ENCODE measurements at regions not wholly inside any gene's neighbourhood (a gene's known extent, or its start where the extent isn't known, plus 50 kb on each side); places are given as distances from the start of the nearest gene placed in this dataset.

DNA sequence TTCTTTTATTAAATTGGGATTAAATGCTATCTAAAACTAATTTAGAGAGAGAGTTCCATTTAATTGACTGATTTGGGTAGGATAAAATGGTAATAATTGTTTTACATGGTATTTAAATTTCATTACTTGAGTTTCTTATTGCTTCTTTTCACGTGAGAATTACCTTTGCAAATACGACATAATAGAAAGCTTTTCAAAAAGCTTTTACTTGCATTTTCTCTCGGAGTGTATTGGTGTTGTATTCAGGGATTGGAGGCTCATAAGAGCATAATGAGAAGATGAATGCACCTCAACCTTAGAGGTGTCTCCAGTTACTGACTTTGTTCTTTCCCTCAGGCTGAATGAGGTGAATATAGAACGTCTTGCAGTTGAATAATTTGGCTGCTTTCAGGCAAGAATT lies 67.4 kb upstream of the CPHXL start:
- H3K36me3 ChIP-seq, result no peaks in the 10 kb centered on the region
- no peak for DNase-seq (ENCODE audit: low spot score in 2 of 2)
- no peak overlapping the region for H3K27ac ChIP-seq
- WGBS, 2 donors, result 48 to 61% methylated on average over 4 of the region's 4 CpGs
- no peak for TF ChIP-seq EP300 (IDR thresholded peaks at IDR 0.05)
- TF ChIP-seq POLR2A (IDR thresholded peaks at IDR 0.05), result no peak
- TF ChIP-seq CTCF (IDR thresholded peaks at IDR 0.05), result no peak
- no peaks in the 10 kb centered on the region for H3K4me1 ChIP-seq
- H3K4me3 ChIP-seq, result no peak overlapping the region
- H3K9me3 ChIP-seq, result no peaks in the 10 kb centered on the region
- no peaks in the 10 kb centered on the region for H3K27me3 ChIP-seq

DNA sequence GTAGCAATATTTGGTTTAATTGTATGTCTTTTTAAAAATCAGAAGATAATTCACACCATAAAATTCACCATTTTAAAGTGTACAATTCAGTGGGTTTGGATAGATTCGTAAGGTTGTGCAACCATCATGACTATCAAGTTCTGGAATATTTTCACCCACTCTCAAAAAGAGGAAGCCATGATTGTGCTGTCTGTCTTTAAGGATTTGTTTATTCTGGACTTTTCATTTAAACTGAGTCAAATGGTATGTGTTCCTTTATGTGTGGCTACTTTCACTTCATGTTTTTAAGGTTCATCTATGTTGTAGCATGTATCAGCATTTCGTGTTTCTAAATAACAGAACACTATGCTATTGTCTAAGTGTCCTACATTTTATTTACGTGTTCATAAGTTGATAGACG lies 68.1 kb upstream of the CPHXL start:
- no peaks in the 10 kb centered on the region for H3K9me3 ChIP-seq
- TF ChIP-seq CTCF (IDR thresholded peaks at IDR 0.05) (no peak), EP300 (IDR thresholded peaks at IDR 0.05) (no peak), POLR2A (IDR thresholded peaks at IDR 0.05) (no peak)
- H3K27ac ChIP-seq, result no peak overlapping the region
- 49 to 60% methylated on average over 4 of the region's 4 CpGs for WGBS, 2 donors
- H3K4me3 ChIP-seq, result no peak overlapping the region
- no peaks in the 10 kb centered on the region for H3K27me3 ChIP-seq
- no peaks in the 10 kb centered on the region for H3K36me3 ChIP-seq
- DNase-seq (ENCODE audit: low spot score in 2 of 2), result no peak
- H3K4me1 ChIP-seq, result no peaks in the 10 kb centered on the region

- H3K4me1 ChIP-seq, result no peaks in the 10 kb centered on the region
- no peaks in the 10 kb centered on the region for H3K36me3 ChIP-seq
- H3K27me3 ChIP-seq, result no peaks in the 10 kb centered on the region
- no peak overlapping the region for H3K27ac ChIP-seq
- no peak overlapping the region for H3K4me3 ChIP-seq
- no peak for DNase-seq (ENCODE audit: low spot score in 2 of 2)
- TF ChIP-seq EP300 (IDR thresholded peaks at IDR 0.05) (no peak), CTCF (IDR thresholded peaks at IDR 0.05) (no peak), POLR2A (IDR thresholded peaks at IDR 0.05) (no peak)
- 73 to 75% methylated on average over 4 of the region's 4 CpGs for WGBS, 2 donors
- H3K9me3 ChIP-seq, result no peaks in the 10 kb centered on the region
Measured at GRCh38 chr16:75798714-75799113, 72.4 kb upstream of the CPHXL start.

DNA sequence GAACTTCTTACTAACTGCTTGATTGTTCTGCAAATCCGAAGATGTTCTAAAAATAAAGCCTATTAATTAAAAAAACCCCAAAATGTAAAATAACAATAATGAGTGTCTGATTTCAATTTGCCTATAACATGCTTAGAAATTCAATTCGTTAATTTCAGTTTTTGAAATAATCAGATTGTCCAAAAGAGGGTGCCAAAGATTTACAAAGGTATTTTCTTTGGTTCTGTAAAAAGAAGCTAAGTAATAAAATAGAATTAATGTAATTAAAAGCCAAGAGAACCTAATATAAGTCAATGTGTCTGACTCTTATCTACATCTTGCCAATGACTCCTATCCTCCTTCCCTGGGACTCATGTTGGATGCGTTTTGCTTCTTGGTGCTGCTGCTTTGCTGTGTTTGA lies 75.0 kb upstream of the CPHXL start:
- WGBS, 2 donors, result 26 to 39% methylated on average over 3 of the region's 3 CpGs

GRCh38 chr16:75803753-75804152 lies 77.5 kb upstream of the CPHXL start:
- DNase-seq (ENCODE audit: low spot score in 2 of 2), result no peak
- no peak overlapping the region for H3K4me3 ChIP-seq
- TF ChIP-seq EP300 (IDR thresholded peaks at IDR 0.05) (no peak), CTCF (IDR thresholded peaks at IDR 0.05) (no peak), POLR2A (IDR thresholded peaks at IDR 0.05) (no peak)
- no peaks in the 10 kb centered on the region for H3K4me1 ChIP-seq
- H3K27ac ChIP-seq, result no peak overlapping the region
- no peaks in the 10 kb centered on the region for H3K9me3 ChIP-seq
- 60 to 71% methylated on average over 1 of the region's 1 CpG for WGBS, 2 donors
- no peaks in the 10 kb centered on the region for H3K36me3 ChIP-seq
- H3K27me3 ChIP-seq, result no peaks in the 10 kb centered on the region

More for the DNA sequence above, 75.0 kb upstream of the CPHXL start:
- H3K4me1 ChIP-seq, result no peaks in the 10 kb centered on the region
- DNase-seq (ENCODE audit: low spot score in 2 of 2), result no peak
- H3K27ac ChIP-seq, result no peak overlapping the region
- H3K4me3 ChIP-seq, result no peak overlapping the region
- no peaks in the 10 kb centered on the region for H3K27me3 ChIP-seq
- no peaks in the 10 kb centered on the region for H3K9me3 ChIP-seq
- H3K36me3 ChIP-seq, result no peaks in the 10 kb centered on the region
- TF ChIP-seq POLR2A (IDR thresholded peaks at IDR 0.05) (no peak), CTCF (IDR thresholded peaks at IDR 0.05) (no peak), EP300 (IDR thresholded peaks at IDR 0.05) (no peak)
